BLaER1 (cell line): ENCODE measurements at regions not wholly inside any gene's neighbourhood (a gene's known extent, or its start where the extent isn't known, plus 50 kb on each side); places are given as distances from the start of the nearest gene placed in this dataset.

ENCODE experiments used
- H3K27ac ChIP-seq: shearing (Covaris generic); formaldehyde crosslinking; 2 replicates; pipeline ENCODE4 v1.8.1; 2022
- H3K27me3 ChIP-seq: shearing (Covaris generic); formaldehyde crosslinking; 2 replicates; pipeline ENCODE4 v1.8.1; 2022
- H3K36me3 ChIP-seq: shearing (Covaris generic); formaldehyde crosslinking; 2 replicates; pipeline ENCODE4 v1.8.1; 2022
- H3K4me1 ChIP-seq: shearing (Covaris generic); formaldehyde crosslinking; 2 replicates; pipeline ENCODE4 v1.8.1; 2022
- H3K4me2 ChIP-seq: shearing (Covaris generic); formaldehyde crosslinking; 2 replicates; pipeline ENCODE4 v1.8.1; 2022
- H3K4me3 ChIP-seq: shearing (Covaris generic); formaldehyde crosslinking; 2 replicates; pipeline ENCODE4 v1.8.1; 2022
- H3K9ac ChIP-seq: shearing (Covaris generic); formaldehyde crosslinking; 2 replicates; pipeline ENCODE4 v1.8.1; 2022
- H3K9me3 ChIP-seq: shearing (Covaris generic); formaldehyde crosslinking; 2 replicates; pipeline ENCODE4 v1.8.1; 2022
- H4K20me1 ChIP-seq: shearing (Covaris generic); formaldehyde crosslinking; 2 replicates; pipeline ENCODE4 v1.8.1; 2022
- Cebpa-rat ChIP-seq: shearing (Covaris generic); IDR thresholded peaks from 2 replicates; pipeline ENCODE4 v1.8.1; 2022

GRCh38 chr12:46670636-46671035 lies 155.2 kb downstream of the SLC38A4 start:
- no peak for TF ChIP-seq Cebpa-rat
- H3K4me2 ChIP-seq: no peak overlapping the region
- no peak overlapping the region for H3K27ac ChIP-seq

GRCh38 chr12:46669720-46670119 lies 156.1 kb downstream of the SLC38A4 start:
- H3K4me1 ChIP-seq: no peaks in the 10 kb centered on the region
- no peak for TF ChIP-seq Cebpa-rat
- H3K36me3 ChIP-seq: no peaks in the 10 kb centered on the region
- H3K9me3 ChIP-seq: no peaks in the 10 kb centered on the region
- no peaks in the 10 kb centered on the region for H4K20me1 ChIP-seq
- no peak overlapping the region for H3K4me2 ChIP-seq
- no peak overlapping the region for H3K27ac ChIP-seq
- no peak overlapping the region for H3K4me3 ChIP-seq
- no peak overlapping the region for H3K9ac ChIP-seq
- no peaks in the 10 kb centered on the region for H3K27me3 ChIP-seq

More at GRCh38 chr12:46670636-46671035, 155.2 kb downstream of the SLC38A4 start:
- H3K36me3 ChIP-seq: no peaks in the 10 kb centered on the region
- no peaks in the 10 kb centered on the region for H3K9me3 ChIP-seq
- H4K20me1 ChIP-seq: no peaks in the 10 kb centered on the region
- H3K27me3 ChIP-seq: no peaks in the 10 kb centered on the region
- H3K4me3 ChIP-seq: no peak overlapping the region
- no peaks in the 10 kb centered on the region for H3K4me1 ChIP-seq
- no peak overlapping the region for H3K9ac ChIP-seq

GRCh38 chr12:46667551-46667950 lies 158.2 kb downstream of the SLC38A4 start:
- Histone ChIP-seq H3K4me3 (no peak overlapping the region), H3K27ac (no peak overlapping the region), H3K27me3 (no peaks in the 10 kb centered on the region), H3K9me3 (no peaks in the 10 kb centered on the region), H3K4me2 (no peak overlapping the region), H4K20me1 (no peaks in the 10 kb centered on the region), H3K9ac (no peak overlapping the region), H3K36me3 (no peaks in the 10 kb centered on the region), H3K4me1 (no peaks in the 10 kb centered on the region)
- no peak for TF ChIP-seq Cebpa-rat

DNA sequence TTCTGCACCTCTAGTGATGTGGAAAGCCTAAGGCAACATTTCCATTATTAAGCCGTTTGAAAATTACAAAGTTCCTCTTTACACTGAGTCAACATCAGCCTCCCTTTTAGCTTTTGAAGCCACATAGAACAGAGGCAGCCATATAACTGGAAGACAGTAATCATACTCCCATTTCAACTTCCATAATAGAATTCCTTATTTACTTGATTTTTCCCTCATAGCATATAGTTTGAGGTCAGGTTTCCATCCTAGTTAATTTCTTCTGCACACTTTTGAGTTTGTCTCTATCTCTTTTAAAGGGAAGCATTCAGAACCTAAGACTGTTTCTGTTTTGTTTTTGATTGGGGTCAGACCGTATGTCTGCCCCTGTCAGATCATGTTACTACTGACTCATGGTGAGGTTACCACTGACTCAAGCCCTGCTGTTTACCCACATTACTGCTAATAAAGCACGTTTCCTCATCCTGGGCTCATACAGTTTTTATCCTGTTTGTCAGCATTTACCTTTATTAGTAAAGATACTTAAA lies 161.0 kb downstream of the SLC38A4 start:
- no peak overlapping the region for H3K4me2 ChIP-seq
- TF ChIP-seq Cebpa-rat: no peak
- H3K9ac ChIP-seq: no peak overlapping the region
- H3K9me3 ChIP-seq: no peaks in the 10 kb centered on the region
- H3K27ac ChIP-seq: no peak overlapping the region
- no peaks in the 10 kb centered on the region for H3K4me1 ChIP-seq
- no peaks in the 10 kb centered on the region for H4K20me1 ChIP-seq
- no peaks in the 10 kb centered on the region for H3K36me3 ChIP-seq
- H3K27me3 ChIP-seq: no peaks in the 10 kb centered on the region
- no peak overlapping the region for H3K4me3 ChIP-seq

- TF ChIP-seq Cebpa-rat: no peak
- Histone ChIP-seq H3K4me1 (no peaks in the 10 kb centered on the region), H3K36me3 (no peaks in the 10 kb centered on the region), H3K4me2 (no peak overlapping the region), H4K20me1 (no peaks in the 10 kb centered on the region), H3K27ac (no peak overlapping the region), H3K27me3 (no peaks in the 10 kb centered on the region), H3K9me3 (no peaks in the 10 kb centered on the region), H3K4me3 (no peak overlapping the region), H3K9ac (no peak overlapping the region)
Measured at GRCh38 chr12:46663318-46663717, 162.5 kb downstream of the SLC38A4 start.

GRCh38 chr12:46661110-46661845 lies 164.5 kb downstream of the SLC38A4 start:
- no peaks in the 10 kb centered on the region for H3K27me3 ChIP-seq
- no peaks in the 10 kb centered on the region for H4K20me1 ChIP-seq
- H3K9me3 ChIP-seq: no peaks in the 10 kb centered on the region
- H3K36me3 ChIP-seq: no peaks in the 10 kb centered on the region
- no peak overlapping the region for H3K4me3 ChIP-seq
- H3K27ac ChIP-seq: no peak overlapping the region
- no peak overlapping the region for H3K9ac ChIP-seq
- no peak overlapping the region for H3K4me2 ChIP-seq
- no peak for TF ChIP-seq Cebpa-rat
- H3K4me1 ChIP-seq: no peaks in the 10 kb centered on the region

DNA sequence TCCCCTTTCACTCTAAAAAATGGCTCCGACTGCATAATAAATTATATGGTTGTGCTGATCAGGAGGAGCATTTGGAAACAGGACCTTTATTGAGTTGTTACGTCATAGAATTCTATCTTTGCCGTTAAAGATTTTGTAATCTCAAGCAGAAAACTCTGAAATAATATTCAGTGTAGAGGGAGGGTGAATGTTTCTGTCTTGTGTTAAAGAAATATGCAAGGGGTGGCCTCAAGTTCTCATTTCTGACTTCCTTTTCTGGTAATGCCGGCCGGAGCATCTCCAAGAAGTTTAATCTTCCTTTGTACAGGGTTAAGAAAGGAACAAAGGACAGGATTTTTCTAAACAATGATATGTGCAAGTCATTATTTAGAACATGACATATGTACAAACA lies 165.1 kb downstream of the SLC38A4 start:
- no peaks in the 10 kb centered on the region for H3K27me3 ChIP-seq
- H3K9me3 ChIP-seq: no peaks in the 10 kb centered on the region
- H3K36me3 ChIP-seq: no peaks in the 10 kb centered on the region
- H3K9ac ChIP-seq: no peak overlapping the region
- TF ChIP-seq Cebpa-rat: no peak
- H3K4me3 ChIP-seq: no peak overlapping the region
- no peak overlapping the region for H3K4me2 ChIP-seq
- no peaks in the 10 kb centered on the region for H4K20me1 ChIP-seq
- H3K27ac ChIP-seq: no peak overlapping the region
- no peaks in the 10 kb centered on the region for H3K4me1 ChIP-seq

DNA sequence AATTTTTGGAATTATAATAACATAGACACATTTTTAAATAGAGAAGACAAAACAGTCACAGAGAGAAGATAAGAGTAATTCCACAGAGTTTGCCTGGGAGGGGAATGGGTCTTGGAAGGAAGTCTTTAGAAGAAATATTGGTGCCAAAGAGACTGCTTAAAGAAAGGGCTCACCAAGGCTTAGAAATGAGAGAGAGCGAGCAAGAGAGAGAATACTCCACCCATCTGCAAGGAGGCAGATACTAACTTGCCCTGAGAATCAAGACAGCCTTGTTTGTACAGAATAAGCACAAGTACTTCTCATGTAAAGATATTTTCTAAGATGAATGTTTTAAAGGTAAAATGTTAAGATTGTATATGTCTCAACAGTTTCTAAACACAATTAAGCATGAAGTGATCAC lies 165.5 kb downstream of the SLC38A4 start:
- H4K20me1 ChIP-seq: no peaks in the 10 kb centered on the region
- no peaks in the 10 kb centered on the region for H3K36me3 ChIP-seq
- no peak overlapping the region for H3K4me2 ChIP-seq
- TF ChIP-seq Cebpa-rat: no peak
- H3K4me3 ChIP-seq: no peak overlapping the region
- H3K4me1 ChIP-seq: no peaks in the 10 kb centered on the region
- H3K9me3 ChIP-seq: no peaks in the 10 kb centered on the region
- H3K27me3 ChIP-seq: no peaks in the 10 kb centered on the region
- H3K27ac ChIP-seq: no peak overlapping the region
- no peak overlapping the region for H3K9ac ChIP-seq

GRCh38 chr12:46659824-46660223 lies 166.0 kb downstream of the SLC38A4 start:
- Histone ChIP-seq H3K4me2 (no peak overlapping the region), H3K27ac (no peak overlapping the region), H3K4me3 (no peak overlapping the region), H3K9me3 (no peaks in the 10 kb centered on the region), H3K4me1 (no peaks in the 10 kb centered on the region), H3K36me3 (no peaks in the 10 kb centered on the region), H3K9ac (no peak overlapping the region), H4K20me1 (no peaks in the 10 kb centered on the region), H3K27me3 (no peaks in the 10 kb centered on the region)
- TF ChIP-seq Cebpa-rat: no peak

DNA sequence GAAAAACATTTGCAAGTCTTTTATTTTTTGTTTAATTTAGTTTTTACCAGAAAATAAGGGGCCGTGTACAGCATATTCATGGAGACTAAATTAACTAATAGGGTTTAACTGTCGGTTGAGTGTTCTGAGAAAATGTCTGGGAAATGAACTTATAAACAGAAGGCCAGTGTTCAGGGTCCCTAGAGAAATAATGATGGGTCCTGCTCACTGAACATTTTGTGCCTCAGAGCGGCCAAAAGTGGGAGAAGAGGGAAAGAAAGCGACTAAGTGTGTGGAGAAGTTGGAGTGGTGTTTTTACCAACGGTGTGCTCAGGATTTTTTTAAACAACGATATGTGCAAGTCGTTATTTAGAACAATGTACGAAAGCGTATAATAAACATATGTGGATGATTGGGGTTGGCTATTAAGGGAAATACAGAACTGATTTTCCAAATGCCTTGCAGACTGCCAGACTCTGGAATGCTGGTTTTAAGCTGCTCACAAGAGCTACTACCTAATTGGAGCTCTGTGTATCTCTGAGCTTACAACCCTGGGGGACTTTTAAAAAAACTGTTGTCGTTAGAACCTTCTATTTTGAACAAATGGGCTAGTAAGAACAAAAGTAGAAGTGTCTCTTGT lies 166.7 kb downstream of the SLC38A4 start:
- no peak for TF ChIP-seq Cebpa-rat
- no peaks in the 10 kb centered on the region for H3K4me1 ChIP-seq
- H3K27me3 ChIP-seq: no peaks in the 10 kb centered on the region
- H4K20me1 ChIP-seq: no peaks in the 10 kb centered on the region
- no peaks in the 10 kb centered on the region for H3K9me3 ChIP-seq
- H3K4me2 ChIP-seq: no peak overlapping the region
- H3K9ac ChIP-seq: no peak overlapping the region
- H3K36me3 ChIP-seq: no peaks in the 10 kb centered on the region
- H3K4me3 ChIP-seq: no peak overlapping the region
- H3K27ac ChIP-seq: no peak overlapping the region
